ENCODE measurements at regions not wholly inside any gene's neighbourhood (a gene's known extent, or its start where the extent isn't known, plus 50 kb on each side); places are given as distances from the start of the nearest gene placed in this dataset.

DNA sequence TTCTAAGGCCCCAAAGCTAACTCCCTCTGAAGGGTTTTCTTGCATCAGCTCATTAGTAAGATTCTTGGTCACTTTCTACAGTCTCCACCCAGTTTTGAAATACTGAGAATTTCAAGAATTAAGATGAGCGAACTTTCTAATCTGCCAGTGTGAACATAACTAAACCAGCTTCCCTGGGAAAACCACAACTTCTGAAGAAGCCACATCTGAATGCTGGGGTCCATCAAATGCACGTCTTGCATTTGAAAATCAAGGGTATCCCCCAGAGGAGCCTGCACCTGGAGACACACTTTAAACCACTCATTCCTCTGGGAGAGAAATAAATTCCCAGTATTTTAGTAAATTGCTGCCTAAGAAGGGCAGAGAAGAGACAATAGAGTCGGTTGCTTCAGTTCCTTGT lies 292.1 kb upstream of the CDH4 start:
- no peak for DNase-seq (ENCODE audit: low read depth)

DNA sequence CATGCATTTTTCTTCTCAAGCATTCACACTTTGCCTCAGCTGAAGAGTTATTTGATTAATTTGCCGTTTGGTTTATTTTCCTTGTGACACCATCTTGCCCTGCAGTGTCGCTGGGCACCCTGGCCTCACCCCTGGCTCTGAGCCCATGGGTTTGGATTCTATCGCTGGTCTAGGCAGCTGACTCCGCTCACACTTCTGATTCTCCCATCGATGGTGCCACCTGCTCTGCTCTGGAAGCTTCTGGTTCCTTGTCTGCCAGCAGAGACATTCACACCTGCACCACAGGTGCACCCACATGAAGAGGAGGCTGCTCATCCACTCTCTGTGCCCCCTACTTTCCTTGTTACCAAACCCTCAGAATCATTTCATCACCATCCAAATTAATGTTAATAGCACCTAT lies 291.6 kb upstream of the CDH4 start:
- DNase-seq (ENCODE audit: low read depth): no peak

DNA sequence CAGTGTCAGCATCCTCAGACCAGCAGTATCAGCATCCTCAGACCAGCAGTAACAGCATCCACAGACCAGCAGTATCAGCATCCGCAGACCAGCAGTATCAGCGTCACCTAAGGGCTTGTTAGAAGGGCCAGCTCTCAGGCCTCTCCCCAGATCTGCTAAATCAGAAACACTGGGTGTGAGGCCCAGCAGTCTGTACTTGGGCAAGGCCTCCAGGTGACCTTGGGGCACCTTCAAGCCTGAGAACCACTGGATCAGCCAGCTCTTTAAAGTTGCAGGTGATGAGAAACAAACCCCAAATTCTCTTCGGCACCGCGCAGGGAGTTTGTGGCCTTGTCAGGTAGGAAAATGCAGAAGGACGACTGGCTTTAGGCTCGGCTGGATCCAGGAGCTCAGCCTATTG lies 290.5 kb upstream of the CDH4 start:
- DNase-seq (ENCODE audit: low read depth): no peak

DNA sequence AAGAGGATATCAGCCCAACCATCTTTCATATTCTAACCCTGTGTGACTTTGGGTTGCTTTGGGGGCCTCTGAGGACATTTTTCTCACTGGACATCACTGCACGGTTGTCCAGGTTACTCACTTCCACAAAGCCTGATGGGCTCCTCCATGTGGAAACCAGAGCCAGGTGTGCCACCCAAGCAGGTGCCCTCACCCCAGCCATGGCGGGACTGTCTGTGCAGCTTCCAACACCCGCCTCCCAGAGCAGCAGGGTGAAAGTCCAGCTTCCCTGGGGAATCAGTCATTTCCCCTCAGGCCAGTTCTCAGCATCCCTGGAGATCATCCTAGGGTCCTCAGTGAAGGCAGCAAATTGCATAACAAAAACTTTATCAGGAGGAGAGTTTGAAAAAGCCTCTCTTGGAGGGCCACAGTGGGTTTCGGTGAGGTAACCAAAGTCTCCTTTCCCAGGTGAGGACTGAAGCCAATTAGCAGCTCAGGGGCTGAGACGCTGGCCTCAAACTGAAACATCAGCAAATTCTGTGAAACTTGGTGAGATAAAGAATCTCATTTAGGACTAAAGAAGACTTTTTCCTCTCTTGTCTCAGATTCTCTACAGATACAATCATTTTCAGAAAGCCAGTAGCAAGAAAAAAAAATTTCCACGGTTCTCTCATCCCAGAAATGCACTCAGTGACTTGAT lies 289.6 kb upstream of the CDH4 start:
- DNase-seq (ENCODE audit: low read depth): no peak

DNA sequence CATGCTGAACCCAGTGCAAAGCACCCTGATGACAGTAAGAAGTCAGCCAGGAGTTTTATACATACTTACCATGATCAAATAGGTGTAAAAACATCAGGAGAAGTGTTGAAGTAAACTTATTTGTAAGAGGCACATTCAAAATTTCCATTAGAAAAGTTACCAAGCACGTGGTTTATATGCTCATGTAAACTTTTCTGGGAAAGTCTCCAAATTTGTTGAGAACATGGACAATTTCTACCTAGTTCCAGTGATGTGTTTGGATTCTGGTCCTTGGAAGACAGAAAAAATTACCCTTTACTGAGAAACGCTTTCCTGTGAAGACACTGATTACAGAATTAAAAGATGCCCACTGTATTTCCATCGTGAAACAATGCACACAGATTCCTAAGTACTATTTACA lies 288.9 kb upstream of the CDH4 start:
- no peak for DNase-seq (ENCODE audit: low read depth)

DNA sequence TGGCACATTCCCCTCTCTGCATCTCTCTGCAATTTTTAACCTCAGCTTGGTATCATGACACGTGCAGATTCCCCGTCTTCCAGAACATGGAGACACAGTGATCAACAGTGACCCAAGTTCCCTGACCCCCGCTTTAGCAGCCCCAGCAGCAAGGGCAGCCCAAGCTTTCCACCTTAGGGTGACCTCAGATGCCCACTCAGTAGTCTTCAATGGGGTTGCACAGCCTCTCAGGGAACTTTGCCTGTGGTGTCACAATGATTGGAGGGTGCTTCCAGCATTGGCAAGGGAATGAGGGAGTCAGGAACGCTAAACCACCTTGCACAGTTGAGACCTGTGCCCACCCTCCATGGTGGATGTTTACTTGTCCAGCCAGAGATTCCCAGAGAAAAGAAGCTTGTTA lies 287.1 kb upstream of the CDH4 start:
- no peak for DNase-seq (ENCODE audit: low read depth)

DNA sequence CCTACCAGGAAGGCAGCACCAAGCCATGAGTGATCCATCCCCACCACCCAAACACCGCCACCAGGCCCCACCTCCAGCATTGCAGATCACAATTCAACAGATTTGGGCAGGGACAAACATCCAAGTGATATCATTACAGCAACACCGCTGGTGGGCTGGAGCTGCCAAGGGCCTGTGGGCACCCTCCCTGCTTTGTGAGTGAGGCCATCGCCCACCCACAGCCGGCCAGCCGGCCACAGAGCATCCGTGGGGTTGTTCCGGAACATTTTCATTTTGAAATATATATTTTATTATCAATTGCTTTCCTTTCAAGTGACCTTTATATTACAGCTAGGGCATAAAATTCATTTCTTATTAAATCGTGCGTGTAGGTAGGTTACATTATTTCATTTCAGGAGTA lies 286.0 kb upstream of the CDH4 start:
- DNase-seq (ENCODE audit: low read depth): no peak

DNA sequence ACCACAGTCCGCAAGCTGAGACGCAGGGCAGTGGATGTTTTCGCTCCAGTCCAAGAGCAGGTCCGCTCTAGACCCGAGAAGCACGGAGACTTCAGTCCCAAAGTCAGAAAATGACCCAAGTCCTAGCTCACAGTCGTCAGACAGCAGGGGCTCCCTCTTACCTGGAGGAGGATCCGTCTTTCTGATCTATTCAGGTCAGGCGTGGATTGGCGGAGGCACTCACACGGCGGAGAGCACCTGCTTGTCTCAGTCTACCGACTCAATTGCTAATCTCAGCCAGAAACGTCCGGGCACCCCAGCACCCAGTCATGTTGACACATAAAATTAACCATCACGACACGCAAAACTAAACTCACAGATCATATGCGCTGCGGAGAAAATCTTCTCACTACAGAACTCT lies 285.3 kb upstream of the CDH4 start:
- DNase-seq (ENCODE audit: low read depth): no peak

DNA sequence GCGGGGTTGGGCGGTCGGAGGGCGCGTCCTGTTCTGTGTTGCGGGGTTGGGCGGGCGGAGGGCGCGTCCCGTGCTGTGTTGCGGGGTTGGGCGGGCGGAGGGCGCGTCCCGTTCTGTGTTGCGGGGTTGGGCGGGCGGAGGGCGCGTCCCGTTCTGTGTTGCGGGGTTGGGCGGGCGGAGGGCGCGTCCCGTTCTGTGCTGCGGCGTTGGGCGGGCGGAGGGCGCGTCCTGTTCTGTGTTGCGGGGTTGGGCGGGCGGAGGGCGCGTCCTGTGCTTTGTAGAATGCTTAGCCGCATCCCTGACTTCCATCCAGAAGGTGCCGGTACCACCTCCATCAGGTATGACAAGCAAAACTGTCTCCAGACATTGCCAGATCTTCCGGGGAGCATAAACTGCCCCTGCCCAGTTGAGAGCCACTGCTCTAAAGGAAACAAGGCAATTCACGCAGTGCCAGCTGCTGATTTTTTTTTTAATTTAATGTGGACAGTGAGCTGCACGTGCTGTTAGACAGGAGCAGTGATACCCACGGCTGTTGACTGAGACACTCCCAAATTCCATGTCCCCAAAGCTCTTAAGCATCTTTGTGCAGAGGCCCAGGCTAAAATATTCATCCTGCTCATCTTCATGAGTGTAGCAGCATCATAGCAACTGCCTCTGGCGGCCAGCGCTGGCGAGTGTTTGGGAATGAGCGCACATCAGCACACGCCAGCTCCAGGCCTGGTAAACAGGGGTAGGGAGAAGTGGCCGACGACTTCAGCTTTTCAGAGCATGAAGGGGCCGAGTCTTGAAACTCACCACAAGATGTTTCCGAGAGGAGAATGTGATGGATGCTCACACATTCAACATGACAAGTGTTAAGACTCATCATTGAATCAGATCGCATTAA lies 284.4 kb upstream of the CDH4 start:
- DNase-seq (ENCODE audit: low read depth): no peak

DNA sequence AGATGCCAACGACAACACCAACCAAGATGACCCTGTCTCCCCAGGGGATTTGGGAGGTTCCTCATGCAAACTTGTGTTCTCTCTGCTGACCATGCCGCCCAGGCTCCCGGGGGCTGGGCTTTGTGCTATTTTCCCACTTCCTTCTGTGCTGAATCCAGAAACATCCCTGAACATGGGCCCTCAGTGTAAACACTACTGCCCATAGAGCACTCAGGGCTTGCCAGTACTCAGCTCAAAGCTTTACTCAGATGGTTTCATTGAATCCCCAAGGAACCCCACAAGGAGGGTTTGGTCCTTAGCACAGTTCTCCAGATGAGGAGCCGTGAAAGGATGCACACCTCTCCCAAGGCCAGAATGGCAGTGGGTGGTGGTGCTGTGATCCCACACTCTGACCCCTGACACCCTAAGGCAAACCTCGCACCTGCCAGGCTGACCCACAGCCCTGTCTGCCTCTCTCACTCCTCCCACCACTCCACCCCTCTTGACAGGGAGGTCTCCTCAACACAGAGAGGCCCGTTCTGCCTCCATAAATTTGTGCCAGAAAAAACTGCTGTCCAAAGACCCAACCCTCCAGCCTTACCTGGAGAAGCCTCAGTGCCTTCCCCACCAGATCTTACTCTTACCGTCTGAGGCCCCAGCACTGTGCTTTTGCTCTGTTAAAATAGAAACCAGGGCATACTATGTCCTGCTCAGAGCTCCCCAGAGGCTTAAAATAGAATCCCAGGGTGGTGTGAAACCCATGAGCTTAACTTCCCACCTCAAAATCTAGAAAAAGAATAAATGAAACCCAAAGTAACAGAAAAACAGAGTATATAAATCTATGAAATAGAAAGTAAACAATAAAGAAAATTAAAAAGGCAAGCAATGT lies 283.0 kb upstream of the CDH4 start:
- DNase-seq (ENCODE audit: low read depth): no peak

DNA sequence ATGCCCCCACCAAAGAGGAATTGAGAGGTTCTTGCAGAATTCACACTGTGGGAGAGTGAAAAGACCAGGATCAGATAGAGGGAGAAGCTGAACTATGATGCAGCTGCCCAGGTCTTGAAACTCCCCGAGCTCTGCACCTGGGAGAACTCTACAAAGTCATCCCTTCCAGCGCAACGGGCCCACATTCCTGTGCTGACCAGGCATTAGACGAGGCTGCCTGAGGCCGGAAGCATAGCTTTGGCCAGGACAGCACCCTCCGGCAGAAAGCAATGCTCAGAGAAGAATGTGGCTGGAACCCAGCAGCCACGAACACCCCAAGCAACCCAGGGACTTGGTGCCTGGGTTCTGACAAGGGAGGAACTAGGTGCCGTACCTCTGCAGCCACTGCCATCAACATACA lies 281.5 kb upstream of the CDH4 start:
- DNase-seq (ENCODE audit: low read depth): no peak

DNA sequence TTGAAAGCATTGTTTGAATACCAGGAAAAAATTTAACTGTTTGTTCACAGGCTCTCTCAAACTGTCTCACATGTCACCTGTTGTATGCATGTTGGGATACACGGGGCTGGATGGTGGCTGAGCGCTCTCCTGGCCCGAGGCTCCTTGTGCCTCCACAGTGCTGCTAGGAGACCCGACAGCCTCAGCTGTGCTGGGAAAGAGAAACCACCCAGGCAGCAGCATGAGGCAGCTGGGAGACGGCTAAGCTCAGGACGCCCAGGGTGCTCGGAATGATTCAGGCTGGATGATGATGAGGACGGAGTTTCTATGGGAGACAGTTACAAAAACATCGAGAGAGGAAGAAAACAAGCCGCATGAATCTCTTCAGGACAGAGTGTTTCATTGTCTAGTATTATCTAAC lies 278.0 kb upstream of the CDH4 start:
- no peak for DNase-seq (ENCODE audit: low read depth)

DNA sequence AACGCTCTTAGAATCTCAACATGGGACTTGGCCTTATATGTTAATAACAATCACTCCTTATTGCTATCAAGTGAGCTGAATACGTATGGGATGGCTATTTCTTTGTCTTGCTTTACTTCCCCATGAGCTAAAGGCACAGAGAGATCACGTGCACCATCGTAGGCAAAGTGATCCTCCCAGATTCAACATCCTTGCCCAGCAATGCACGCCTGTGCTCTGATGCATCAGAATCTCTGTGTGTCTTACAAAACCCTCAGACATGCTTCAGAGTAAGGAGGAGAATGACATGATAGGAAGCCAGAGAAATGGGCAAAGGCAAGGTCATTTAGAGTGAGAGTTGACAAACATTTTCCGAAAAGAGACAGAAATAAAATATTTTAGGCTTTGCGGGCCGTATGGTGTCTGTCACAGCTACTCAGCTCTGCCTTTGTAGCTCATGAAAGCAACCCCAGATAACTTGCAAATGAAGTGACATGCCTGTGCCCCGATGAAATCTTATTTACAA lies 277.6 kb upstream of the CDH4 start:
- DNase-seq (ENCODE audit: low read depth): no peak

DNA sequence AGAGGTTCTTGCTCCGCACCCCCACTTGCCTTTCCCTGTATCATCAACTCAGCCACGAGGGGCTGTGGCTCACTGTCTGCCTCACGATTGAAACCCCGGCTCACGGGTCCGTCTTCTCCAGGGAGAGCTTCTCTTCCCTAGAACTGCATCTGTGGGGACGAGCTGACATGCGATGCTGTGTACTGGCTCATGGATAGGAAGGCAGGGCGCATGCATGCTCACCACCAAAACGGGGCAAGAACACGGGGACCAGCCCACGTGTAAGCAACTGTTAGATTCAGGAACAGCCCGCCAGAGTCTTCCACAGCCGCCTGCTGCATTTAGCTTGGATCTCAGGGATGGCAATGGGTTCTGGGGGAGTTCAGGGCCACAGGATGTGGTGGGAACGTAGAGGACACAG lies 275.9 kb upstream of the CDH4 start:
- no peak for DNase-seq (ENCODE audit: low read depth)

DNA sequence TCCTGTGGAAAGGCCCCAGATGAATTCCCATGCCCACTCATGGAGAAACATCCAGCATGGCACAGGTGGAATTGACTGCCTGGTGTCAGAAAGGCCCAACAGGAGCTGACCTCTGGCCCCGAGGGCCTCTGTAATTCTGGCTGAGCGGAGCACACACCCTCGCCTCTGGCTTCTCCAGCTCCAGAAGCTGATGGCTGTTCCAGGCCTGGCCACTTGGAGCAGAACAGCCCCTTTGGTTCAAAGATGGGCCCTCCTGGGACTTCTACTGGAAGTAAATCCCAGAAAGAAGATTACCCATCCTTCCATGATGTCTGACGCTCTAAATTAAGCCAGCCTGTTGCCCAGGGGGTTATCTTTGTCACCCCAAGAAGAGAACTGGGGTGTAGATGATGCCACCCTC lies 275.1 kb upstream of the CDH4 start:
- no peak for DNase-seq (ENCODE audit: low read depth)

DNA sequence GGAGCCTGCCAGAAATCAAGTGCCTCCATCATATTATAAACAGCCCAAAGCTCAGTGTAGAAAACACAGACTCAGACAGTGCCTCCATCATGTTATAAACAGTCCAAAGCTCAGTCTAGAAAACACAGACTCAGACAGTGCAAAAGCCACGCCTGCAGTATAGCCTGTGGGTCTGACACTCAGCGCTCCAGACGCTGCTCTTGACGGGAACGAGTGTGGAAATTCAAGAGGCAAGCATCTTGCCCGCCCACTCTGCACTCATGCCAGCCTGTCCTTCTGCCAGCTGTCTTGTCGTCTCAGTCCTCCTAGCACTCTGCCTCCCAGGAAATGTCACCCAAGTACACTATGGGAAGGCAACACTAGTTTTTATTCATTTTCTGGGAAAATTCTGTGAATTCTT lies 274.2 kb upstream of the CDH4 start:
- no peak for DNase-seq (ENCODE audit: low read depth)

DNA sequence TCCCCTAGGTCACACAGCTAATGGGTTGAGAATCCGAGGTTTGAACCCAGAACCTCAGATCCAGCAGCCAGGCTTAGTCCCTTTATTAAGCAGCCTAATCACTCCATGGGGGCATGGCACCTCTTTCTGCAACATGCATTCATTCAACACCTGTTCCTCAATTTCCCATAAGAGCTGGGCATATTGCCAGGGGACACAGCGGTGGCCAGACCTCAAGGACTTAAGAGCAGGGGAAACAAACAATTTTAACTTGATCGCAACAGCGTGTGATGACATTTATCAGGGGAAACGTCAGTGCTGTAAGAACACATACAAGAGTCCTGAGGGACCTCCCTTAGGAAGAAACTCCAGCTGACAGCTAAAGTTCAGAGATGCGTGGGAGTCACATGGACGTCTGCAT lies 267.4 kb upstream of the CDH4 start:
- DNase-seq (ENCODE audit: low read depth): no peak

DNA sequence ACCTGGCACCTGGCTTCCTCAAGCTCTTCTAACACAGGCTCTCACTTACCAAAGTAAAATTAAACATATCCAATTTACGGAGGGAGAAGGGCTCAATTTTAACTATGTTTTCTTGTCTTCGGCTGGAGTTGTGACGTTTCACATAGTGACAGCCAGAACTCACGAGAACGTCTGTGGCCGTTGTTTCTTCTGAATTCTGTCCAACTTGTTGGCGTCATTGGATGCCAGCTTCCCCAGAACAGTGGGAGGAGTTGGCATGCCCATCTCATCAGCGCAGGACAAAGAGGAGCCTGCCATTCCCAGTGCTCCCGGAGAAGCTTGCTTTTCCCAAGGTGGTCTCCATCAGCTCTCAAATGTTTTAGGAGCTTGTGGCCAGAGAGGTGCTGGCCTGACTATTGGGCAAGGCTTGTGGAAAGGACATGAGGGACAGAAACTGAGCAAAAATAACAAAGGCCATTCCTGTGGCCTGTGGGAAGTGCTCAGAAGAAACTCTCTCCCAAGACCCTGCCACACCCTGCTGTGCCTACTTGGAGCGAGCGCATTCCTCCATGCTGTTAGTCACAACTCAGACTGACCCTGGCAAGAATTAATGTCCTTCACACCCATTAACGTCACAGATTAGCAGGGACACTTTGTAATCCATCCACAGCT lies 265.4 kb upstream of the CDH4 start:
- no peak for DNase-seq (ENCODE audit: low read depth)

DNA sequence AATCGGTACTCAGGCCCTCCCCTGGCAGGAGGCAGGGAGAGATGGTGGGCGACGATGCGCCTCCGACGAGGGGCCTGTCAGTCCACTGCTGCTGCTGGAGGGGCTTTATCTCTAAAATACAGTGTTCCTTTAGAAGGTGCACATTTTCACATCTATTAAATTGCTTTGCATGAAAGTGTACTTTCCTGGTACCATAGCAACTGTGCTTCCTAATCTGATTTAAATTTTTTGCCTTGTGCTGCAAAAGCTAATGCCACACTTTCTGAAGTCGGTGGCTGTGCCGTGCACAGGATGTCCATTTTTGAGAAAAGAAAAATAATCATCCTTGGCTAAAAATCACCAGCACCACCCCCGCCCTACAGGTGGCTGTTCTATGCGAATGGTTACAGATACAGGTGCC lies 262.0 kb upstream of the CDH4 start:
- no peak for DNase-seq (ENCODE audit: low read depth)

DNA sequence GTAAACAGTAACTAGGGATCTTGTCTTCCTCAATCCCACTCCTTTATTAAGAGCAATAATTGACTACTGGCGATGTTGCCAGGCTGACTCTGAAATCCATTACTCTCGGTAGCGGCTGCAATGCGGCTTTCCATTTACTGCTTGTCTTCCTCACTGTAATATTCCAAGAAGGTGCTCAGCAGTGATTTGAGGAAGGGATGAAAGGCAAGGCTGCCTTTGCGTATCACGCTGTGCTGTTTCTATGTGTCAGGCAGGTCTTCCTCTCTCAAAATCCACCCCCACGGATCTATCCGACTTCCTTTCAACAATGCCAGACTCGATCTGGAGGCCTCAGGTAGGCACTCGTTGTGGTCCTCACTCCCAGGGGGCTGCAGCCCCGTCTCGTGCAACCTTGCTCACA lies 261.4 kb upstream of the CDH4 start:
- no peak for DNase-seq (ENCODE audit: low read depth)

DNA sequence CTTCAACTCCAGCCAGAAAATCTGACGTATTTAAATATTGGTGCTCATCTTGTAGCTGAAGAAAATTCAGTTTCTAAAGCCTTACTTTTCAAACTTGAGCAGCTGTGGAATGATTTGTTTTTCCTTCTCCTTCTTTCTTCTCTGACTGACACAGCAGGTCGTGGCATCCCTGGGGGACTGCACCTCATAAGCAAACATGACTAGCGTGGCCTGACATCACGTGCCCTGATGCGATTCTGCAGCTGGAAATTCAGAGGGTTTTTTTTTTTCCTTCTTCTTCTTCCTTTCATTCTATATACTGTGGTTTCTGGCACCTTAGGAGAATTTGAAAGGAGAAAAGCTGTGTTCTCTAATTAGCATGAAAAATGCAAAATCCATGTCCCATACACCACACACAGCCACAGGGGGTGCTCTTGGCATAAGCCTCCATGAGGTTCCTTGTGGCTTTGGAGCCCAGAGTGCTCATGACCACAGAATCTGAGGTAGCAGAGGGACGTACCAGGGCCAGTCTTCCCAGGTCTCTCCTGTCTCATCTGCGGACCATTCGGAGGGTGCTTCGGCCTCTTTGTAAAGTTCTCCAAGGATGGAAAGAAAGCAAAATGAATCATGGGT lies 258.5 kb upstream of the CDH4 start:
- no peak for DNase-seq (ENCODE audit: low read depth)

DNA sequence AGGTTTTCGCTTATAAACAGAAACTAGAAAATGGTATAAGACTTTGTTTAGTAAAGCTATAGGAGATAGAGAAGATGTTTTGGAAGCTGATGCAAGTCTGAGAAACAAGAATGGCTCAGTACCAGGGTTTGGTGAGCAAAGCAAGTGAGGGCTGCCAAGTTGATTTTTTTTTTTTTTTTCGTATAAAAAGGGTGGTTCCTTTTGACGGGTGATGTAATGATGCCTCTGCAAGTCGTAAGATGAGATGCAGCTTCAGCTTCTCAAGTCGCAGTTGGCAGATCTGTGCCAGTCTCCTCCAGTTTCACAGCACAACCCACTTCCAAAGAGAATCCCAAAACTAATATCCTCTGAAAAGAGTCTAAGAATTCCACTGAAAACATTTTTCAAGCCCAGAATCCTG lies 252.8 kb upstream of the CDH4 start:
- DNase-seq (ENCODE audit: low read depth): no peak

Measured in CMK (cell line).